HG03108 (cell line): ENCODE measurements at regions not wholly inside any gene's neighbourhood (a gene's known extent, or its start where the extent isn't known, plus 50 kb on each side); places are given as distances from the start of the nearest gene placed in this dataset.
"Not testable (repeated sequence)": the region's sequence is repeated elsewhere in the genome, so short reads cannot be mapped to it uniquely, and the experiment has no call there.

Experiments
- ATAC-seq: cut with Tn5 transposase; IDR thresholded peaks from one replicate; pipeline ENCODE4 v1.9.1; 2021; ENCODE audit warnings: moderate library complexity; ENCODE audit not compliant: unreplicated experiment

DNA sequence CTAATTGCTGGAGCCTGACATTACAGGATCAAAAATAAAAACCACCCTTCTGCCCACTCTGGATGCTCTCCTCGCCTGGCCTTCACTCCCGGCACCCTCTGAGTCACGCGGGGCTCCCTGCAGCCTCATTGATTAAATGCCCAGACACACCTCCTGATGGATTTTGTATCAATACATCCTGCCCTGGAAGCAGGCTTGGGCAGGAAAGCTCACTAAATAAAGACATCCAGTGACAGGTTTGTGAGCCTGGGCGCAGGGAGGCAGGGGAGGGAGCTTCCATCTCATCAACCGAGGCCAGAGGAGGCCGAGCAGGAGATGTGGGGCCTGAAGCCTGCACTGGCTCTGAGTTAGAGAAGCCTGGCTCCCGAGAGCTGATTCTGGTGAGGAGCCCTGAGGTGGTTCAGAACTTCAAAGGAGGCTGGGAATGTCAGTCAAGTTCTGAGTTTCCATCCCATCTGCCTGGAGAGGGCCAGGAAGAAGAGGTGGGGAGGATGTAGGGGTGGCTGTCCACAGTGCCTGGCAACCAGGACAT is 318.6 kb downstream of the ADGRD1 start:
- not testable (repeated sequence) for ATAC-seq

DNA sequence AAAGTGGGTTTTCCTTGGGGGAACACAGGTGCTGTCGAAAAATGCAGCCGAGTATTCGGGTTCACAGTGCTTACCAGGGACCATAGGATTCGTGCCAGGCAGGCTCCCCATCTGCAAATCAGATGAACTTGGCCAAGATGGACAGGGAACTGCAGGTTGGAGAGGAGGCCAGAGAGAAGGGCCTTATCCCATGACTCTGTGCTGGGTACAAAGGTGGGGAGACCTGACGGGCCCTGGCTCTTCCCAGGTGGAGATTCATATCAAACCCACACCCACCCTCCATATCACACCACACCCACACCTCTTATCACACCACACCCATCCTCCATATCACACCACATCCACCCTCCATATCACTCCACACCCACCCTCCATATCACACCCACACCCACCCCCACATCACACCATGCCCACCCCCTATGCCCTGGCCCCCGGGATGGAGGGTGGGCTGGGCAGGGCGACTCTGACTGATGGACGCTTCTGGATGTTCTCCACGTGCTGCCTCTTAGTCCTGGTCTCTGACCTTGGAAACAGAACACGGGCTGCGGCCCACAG is 319.7 kb downstream of the ADGRD1 start:
- no peak for ATAC-seq

DNA sequence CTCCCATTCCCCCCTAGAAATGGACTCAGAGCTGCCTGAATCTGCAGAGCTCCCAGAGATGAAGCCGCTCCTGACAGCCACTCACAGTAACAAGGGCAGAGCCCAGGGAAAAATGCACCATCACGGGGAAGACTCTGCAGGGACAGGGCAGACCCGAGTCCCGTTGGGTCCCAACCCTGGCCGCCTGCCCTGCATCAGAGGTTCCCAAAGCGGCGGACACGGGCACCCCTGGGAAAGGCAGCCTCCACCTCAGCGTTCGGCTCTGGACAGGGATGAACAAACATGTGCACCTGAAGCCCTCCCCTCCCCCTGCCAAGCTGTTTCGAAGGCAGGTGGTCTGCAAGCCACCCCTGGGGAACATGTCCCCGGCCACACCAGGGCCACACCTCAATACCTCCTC is 320.4 kb downstream of the ADGRD1 start:
- ATAC-seq: no peak

DNA sequence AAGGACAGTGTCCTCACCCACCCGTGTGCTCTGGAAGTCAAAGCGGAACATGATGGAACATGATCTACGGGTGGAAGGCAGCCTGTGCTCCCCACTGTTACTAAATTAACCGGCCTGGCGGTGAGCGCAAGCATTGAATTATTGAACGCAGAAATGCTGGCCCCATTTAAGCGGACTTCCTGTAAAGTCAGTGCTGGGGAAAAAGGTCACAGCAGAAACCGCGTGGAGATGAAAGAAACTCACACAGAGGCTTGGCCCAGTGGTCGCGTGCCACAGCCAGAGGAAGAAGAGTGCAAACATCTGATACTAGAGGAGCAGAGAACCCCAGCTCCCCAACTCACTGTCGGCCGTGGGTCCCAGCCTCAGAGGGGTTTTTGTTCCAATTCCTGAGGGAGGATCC is 321.2 kb downstream of the ADGRD1 start:
- no peak for ATAC-seq

DNA sequence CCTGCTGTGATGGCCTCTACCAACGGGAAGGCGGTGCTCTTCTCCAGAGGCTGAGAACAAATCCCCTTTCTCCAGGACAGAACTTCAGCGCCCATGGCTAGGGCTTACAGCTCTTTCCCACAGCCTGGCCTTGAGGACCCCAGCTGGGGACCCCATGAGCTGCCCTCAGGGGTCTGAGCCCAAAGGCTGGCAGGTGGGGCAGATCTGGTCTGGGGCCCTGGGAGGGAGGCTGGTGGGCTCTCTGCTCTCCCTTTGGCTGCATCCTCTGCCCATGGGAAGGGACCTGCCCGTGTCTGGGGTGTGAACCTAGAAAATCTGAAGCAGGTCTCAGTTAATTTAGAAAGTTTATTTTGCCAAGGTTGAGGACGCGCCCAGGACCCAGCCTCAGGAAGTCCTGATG is 322.1 kb downstream of the ADGRD1 start:
- no peak for ATAC-seq

DNA sequence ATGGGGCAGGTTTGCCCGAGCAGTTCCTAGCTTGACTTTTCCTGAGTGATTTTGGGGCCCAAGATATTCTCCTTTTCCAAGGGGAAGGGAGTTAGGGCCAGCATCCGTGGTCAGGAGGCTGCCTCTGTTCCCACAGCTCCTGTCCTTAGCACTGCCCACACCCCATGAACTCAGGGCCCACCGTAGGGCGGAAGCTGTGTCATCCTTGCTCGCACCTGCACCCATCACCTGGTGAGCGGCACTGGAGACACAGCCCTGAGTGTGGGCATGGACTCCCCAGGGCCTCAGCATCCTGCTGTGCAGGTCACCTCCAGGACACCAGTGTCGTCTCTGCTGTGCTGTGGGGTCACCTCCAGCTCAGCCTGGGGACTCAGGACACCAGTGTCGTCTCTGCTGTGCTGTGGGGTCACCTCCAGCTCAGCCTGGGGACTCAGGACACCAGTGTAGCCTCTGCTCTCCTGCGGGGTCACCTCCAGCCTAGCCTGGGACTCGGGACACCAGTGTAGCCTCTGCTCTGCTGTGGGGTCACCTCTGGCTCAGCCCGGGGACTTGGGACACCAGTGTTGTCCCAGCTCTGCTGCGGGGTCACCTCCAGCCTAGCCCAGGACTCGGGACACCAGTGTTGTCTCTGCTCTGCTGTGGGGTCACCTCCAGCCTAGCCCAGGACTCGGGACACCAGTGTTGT is 322.9 kb downstream of the ADGRD1 start:
- ATAC-seq: no peak

DNA sequence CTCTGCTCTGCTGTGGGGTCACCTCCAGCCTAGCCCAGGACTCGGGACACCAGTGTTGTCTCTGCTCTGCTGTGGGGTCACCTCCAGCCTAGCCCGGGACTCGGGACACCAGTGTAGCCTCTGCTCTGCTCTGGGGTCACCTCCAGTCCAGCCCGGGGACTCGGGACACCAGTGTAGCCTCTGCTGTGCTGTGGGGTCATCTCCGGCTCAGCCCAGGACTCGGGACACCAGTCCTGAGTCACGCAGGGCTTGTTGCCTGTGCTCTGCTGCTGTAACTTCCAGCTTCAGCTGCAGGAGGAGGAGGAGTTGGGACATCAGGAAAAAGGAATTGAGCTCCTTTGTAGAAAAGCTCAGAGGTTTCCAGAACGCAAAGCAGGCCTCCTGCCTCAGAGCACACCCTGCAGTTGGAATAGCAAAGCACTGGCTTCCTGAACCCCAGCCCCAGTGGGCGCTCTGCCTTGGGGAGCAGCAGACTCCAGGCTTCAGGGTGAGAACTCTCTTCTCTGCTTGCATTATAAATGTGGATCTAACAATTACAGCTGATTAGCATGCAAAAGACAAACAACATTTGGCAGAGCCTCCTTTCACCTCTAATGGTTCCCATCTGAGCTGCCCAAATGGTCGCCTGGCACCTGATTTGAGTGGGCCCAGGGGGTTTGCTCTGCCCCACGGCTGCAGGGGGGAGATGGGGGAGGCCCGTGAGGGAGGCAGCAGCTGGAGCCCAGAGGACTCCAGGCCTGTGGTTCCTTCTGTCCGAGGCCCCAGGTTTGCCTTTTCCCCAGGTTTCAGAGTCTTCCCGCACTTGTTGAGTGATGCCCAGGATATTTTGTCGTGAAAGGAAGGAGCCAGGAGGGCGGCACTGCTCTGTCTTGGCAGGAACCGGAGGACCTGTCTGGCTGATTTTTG is 323.7 kb downstream of the ADGRD1 start:
- ATAC-seq: not testable (repeated sequence)

DNA sequence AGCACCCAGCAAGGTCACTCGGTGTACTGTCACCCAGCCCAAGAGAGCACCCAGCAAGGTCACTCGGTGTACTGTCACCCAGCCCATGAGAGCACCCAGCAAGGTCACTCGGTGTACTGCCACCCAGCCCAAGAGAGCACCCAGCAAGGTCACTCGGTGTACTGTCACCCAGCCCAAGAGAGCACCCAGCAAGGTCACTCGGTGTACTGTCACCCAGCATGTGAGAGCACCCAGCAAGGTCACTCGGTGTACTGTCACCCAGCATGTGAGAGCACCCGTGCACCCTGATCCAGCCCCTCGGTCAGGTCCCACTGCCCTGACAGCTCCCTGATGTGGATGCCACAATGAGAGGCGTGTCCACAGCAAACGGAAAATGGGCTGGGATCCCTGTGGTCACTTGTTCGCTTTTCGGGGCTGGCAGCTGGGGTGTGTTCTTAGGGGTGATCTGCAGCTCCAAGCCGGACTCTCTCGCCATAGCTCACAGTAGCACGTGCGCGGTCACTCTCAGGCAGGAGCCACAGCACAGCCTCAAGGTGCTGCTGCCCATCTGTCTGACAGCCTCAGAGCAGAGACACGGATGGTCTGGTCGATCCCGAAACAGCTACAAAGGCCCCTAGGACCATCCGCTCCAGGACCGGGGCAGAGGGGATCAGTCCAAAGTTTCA is 324.9 kb downstream of the ADGRD1 start:
- ATAC-seq: not testable (repeated sequence)

DNA sequence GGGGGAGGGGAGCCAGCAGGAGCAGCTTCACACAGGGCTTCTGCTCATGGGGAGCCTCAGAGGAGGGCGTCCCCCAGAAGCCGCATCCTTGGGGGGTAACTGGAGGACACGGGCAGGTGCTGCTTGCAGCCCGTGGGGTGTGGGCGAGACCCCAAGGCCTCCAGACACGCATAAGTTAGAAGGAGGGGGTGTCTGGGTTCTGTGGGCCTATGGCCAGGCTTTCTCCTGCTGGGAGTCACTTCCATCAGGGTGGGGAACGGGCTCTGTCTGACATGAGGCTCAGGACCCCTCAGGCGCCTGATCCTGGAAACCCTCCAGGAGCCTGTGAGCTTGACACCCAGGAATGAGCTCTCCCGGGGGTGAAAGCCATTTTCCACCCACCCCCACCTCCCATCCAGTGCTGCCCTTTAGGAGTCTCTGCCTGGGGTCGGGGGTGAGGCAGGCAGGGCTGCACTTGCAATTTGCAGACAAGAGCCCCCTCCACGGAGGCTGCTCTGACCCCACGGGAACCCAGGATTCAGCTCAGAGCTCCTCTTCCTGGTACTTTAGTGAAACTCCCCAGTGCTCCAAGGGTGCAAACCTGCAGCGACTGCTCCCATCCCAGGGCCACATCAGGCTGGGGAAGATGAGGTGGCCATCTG is 325.7 kb downstream of the ADGRD1 start:
- ATAC-seq: no peak

DNA sequence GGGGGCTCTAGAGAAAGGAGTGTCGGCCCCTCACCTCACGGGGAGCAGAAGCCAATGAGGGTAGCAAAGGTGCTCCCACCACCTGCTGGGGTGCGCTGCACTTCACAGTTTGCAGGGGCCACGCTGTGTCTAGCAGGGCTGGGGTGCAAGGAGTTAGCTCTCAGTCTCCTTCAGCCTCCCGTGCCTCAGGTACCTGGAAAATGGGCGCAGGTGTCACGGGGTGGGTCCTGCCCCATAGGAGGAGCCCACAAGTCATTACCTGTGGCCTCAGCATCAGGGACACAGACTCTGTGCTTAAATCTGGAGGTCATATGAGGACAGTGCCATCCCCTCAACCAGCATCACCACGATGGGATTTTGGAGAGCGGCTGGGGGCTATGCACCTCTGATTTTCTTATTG is 326.7 kb downstream of the ADGRD1 start:
- ATAC-seq: no peak

DNA sequence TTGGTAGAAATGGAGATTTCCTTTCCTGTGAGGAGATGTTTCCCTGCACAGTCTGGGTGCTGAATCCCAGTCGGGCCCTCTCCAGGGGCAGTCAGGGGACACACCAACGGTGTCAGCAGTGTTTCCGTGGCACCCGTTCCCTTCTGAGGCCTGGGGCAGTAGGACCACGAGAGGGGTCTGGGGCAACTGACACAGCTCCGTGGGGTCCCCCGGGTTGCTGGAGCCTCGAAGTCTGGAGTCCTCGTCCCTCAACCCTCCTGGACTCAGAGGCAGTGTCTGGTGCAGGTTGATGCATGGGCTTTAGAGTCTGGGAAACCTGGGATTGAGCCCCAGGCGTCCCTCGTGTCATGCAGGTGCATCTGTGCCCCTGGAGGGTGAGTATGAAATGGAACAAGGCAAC is 327.3 kb downstream of the ADGRD1 start:
- no peak for ATAC-seq

DNA sequence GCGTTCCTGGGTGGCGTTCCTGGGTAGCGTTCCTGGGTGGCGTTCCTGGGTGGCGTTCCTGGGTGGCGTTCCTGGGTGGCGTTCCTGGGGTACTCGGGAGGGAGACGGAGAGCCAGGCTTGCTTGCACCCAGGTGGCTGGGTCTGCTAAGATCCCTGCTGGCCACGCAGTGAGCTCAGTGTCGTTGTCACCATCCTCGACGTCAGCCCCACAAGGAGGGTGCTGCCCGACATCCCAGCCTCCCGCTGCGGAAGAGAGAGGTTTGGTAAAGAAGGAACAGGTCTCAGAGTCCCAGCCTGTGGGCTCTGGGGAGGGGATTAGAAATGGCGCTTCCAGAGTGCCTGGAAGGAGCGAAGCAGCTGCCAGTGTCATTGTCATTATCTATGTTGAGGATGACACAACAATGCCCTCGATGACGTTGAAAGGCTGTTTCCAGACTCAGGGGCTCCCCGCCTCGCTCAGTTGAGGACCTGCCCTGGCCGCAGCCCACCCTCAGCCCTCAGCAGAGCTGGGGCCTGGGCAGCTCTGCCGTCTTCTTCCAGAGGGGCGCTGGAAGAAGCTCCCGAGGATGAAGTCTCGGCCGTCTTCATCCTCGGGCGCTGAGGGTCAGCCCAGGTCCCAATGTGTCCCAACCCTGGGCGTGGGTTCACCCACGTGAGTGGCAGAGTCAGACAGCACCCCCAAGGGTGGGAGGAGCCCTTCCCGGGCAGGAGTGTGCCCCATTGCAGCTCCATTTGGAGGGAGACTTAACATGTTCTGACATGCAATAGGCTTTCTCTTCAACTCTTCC is 328.8 kb downstream of the ADGRD1 start:
- no peak for ATAC-seq

DNA sequence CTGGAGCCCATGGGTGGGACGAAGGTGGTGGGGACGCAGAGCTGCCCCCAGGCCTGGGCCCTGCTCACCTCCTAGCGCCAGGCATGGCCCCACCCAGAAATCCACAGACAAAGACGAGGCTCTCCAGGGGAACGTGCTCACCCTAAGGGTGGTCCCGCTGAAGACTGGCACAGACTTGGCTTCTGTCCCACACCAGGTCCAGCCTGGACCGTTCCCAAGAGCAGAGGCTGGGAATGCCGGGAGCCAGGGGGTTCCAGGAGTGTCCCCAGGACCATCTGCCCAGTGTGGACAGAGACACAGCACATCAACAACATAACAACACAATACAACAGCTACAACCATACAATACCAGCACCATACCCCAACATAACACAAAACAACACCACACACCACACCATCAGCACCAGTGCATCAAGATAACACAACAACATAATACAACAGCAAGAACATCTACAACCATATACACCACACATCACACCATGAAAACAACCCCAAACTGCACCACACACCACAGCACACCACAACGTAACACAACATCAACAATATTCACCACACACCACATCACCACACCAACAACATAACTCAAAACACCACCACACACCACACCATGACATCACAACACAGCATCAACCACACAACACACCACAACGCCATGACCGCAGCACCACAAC is 329.6 kb downstream of the ADGRD1 start:
- ATAC-seq: no peak

DNA sequence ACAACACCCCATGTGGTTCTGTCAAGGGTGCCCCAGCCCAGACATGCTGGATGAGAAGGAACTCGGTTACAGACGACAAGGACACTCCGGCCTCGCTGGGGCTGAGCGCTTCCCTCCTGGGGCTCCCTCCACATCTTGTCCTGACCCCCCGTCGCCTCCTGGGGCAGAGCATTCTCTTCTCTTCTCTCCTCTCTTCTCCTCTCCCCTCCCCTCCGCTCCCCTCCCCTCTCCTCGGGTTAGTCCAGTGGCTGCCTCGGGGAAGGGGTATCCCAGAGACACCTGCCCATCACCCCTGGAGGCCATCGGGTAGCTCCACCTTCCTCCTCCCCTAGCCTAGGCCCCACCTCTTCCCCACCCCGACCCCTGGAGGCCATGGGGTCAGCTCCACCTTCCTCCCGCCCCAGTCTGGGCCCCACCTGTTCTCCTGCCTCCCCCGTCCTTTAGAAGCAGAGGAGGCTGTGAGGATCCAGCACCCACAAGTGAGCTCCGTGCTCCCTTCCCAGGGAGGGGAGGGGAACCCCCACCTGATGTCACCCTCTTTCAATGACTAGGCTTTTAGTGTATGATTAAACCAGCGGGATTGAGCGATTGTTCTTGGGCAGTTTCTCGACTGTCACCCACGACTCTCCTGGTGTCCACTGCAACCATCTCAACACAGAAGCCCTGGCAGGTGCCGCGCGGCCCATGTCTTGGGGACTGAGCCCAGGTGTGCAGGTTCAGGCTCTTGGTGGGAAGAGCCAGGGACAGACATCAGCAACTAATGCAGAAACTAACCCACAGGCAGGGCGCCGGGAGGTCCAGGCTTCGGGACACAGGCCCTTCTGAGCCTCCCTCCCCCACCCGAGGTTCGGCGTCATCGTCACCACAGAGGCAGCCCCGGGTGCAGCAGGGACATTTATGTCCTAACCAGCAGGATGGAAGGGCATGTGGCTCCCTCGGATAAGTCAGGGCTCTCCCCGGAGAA is 330.4 kb downstream of the ADGRD1 start:
- ATAC-seq: not testable (repeated sequence)

DNA sequence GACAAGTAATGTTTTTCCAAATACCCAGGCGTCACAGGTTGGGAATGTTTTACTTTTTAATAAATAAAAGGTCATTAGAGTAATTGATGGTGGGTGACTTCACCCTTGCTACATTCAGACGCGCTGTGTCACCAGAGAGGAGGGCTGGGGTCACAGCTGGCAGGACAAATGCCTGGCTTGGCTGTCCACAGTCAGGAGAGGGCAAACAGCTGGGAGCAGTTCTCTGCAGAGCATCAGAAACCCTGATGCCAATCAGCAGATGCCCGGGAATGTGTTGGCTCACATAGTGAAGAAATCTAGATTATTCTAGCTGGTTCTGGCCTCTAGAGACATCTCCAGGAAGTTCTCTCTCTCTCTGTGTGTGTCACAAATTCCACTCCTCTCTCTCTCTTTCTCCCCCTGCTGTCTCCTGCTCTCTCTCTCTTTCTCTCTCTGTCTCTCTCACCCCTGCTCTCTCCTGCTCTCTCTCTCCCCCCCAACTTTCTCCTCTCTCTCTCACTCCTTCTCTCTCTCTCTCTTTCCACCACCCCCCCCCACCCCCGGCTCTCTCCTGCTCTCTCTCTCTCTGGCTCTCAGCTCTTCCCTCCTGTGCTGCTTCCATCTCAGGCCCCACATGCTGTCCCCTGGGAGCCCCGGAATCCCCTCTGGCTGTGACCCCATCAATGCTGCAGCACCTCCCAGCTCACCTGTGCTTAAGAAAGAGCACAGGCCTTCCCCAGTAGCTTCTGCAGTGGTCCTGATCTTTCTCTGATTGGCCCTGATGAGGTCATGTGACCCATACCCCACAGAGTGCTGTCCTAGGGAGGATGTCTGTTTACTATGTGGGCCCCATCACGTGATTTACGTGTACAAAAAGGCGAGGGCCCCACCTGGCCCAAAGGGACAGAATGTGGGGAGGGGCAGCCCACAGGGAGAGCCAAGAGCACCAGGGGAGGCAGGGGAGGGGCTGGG is 331.5 kb downstream of the ADGRD1 start:
- ATAC-seq: not testable (repeated sequence)

DNA sequence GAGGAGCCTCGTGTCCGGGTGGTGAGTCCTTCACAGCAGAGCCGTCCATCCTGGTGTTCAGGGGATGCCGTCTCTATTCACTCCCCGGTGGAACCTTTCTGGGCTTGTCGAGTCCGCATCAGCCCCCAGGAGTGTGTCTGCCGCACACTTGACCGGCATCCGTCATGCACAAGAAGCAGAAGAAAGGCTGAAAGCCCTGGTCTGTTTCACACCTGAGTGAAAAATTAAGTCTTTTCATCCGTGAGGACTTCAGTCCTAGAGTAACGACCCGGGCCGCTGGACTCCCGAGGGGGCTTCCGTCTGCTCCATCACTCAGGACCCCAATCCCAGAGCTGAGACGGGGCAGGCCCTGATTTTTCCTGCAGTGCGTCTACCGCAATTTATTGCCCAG is 332.2 kb downstream of the ADGRD1 start:
- not testable (repeated sequence) for ATAC-seq

DNA sequence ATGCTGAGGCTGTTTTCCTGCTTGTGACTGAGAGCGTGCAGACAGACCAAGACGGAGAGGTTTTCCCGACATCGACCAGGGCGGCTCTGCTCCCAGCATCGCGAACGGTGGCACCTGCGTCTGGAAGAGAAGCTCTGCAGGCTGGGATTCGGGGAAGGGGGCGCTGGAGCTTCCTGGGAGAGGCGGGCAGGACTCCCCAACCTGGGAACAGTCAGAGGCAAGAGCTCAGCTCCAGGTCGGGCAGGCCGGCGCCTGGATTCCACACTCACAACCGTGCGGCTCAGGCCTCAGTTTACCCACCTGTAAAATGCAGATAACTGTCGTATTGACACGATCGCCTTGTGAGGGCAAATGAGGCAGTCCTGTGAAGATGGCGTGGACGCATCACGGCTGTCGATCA is 332.6 kb downstream of the ADGRD1 start:
- not testable (repeated sequence) for ATAC-seq
